GM12878 (cell line): ENCODE measurements at regions not wholly inside any gene's neighbourhood (a gene's known extent, or its start where the extent isn't known, plus 50 kb on each side); places are given as distances from the start of the nearest gene placed in this dataset.

ENCODE experiments used
- ATAC-seq: fragments of 200-7000 bp; cut with Tn5 transposase; 3 replicates; pipeline ENCODE4 v1.9.1; 2020; ENCODE audit warnings: mild to moderate bottlenecking, moderate library complexity
- BruUV-seq: library from RNA; stranded (reverse); fragments of 400-500 nt; replicated peaks from 2 replicates; lab custom pipeline; 2021; lab: Mats Ljungman, UMichigan
- CTCF ChIA-PET: fragments of 300-600 bp; sonication (Branson Sonifier 250); formaldehyde crosslinking; extraction: SDS; loops from one replicate; lab custom pipeline; 2021; ENCODE audit warnings: inconsistent platforms; lab: Yijun Ruan, JAX
- POLR2A ChIA-PET: fragments of 350-600 bp; formaldehyde crosslinking; extraction: SDS; loops from one replicate; lab custom pipeline; 2021; ENCODE audit warnings: inconsistent platforms; lab: Charles Lee
- RAD21 ChIA-PET: fragments of 300-600 bp; sonication (Branson Sonifier 250); formaldehyde crosslinking; loops from one replicate; lab custom pipeline; 2023; ENCODE audit warnings: antibody characterized with exemption; ENCODE audit not compliant: unreplicated experiment; lab: Charles Lee
- SMC1A ChIA-PET: fragments of 300-600 bp; sonication (Branson Sonifier 250); formaldehyde crosslinking; loops from one replicate; lab custom pipeline; 2023; ENCODE audit not compliant: unreplicated experiment, uncharacterized antibody; lab: Charles Lee
- DNase-seq: peaks from one replicate; pipeline ENCODE4 v3.0.0-alpha.2; 2011; ENCODE audit warnings: low read depth, low spot score
- FAIRE-seq: peaks from 3 replicates; lab custom pipeline; 2011; peaks lifted over from hg19 to GRCh38; lab: Jason Lieb, UNC
- H2AFZ ChIP-seq: 2 replicates; pipeline ENCODE4 v1.6.0; 2011; ENCODE audit warnings: low read depth, low read length, control low read depth; ENCODE audit not compliant: control insufficient read depth
- H3K27ac ChIP-seq: 2 replicates; pipeline ENCODE4 v1.5.1; 2011; ENCODE audit warnings: control low read depth; ENCODE audit not compliant: control insufficient read depth, insufficient read depth
- H3K27me3 ChIP-seq, 2 experiments: replicated peaks in 1 of 2; 2 replicates each; pipeline versions ENCODE4 v1.6.0 to v1.6.1; 2011; ENCODE audit warnings: low read length in 1 of 2; ENCODE audit not compliant: control insufficient read depth in 2 of 2, insufficient read depth in 2 of 2
- H3K36me3 ChIP-seq, 2 experiments: 2 replicates each; pipeline ENCODE4 v1.5.1; 2011; ENCODE audit warnings: low read length in 1 of 2; ENCODE audit not compliant: control insufficient read depth in 2 of 2, insufficient read depth in 2 of 2
- H3K4me1 ChIP-seq: 2 replicates; pipeline ENCODE4 v1.6.1; 2011; ENCODE audit warnings: mild to moderate bottlenecking, low read length, moderate library complexity, mixed read lengths; ENCODE audit not compliant: control insufficient read depth, insufficient read depth
- H3K4me2 ChIP-seq: 2 replicates; pipeline ENCODE4 v1.6.0; 2011; ENCODE audit warnings: control low read depth; ENCODE audit not compliant: control insufficient read depth, insufficient read depth
- H3K4me3 ChIP-seq: fragments of 200-600 bp; sonication (generic); 2 replicates; pipeline ENCODE4 v1.5.1; 2016
- H3K79me2 ChIP-seq: 2 replicates; pipeline ENCODE4 v1.6.0; 2011; ENCODE audit warnings: low read length; ENCODE audit not compliant: control insufficient read depth, insufficient read depth
- H3K9ac ChIP-seq: 2 replicates; pipeline ENCODE4 v1.8.0; 2011; ENCODE audit warnings: low read length, control low read depth, mixed read lengths; ENCODE audit not compliant: control insufficient read depth, insufficient read depth
- H3K9me3 ChIP-seq: replicated peaks from 3 replicates; pipeline ENCODE4 v1.5.1; 2011; ENCODE audit warnings: mild to moderate bottlenecking, low read length; ENCODE audit not compliant: control insufficient read depth, insufficient read depth
- H4K20me1 ChIP-seq: 2 replicates; pipeline ENCODE4 v1.6.0; 2011; ENCODE audit not compliant: control insufficient read depth, insufficient read depth
- ASH2L ChIP-seq: fragments of 300-600, 200-600 bp; sonication (generic); IDR thresholded peaks from 2 replicates; pipeline ENCODE4 v1.6.1; 2017; ENCODE audit warnings: low read depth, mild to moderate bottlenecking, borderline replicate concordance
- ATF3 ChIP-seq: IDR thresholded peaks from 2 replicates; pipeline ENCODE4 v1.6.1; 2011; ENCODE audit warnings: low read depth, mild to moderate bottlenecking, low read length, moderate library complexity, borderline replicate concordance; ENCODE audit errors: extremely low read depth
- FOS ChIP-seq: IDR thresholded peaks from 3 replicates; pipeline ENCODE4 v1.6.1; 2011; ENCODE audit warnings: borderline replicate concordance; ENCODE audit not compliant: insufficient read length; ENCODE audit errors: extremely low read depth
- GABPA ChIP-seq: IDR thresholded peaks from 2 replicates; pipeline ENCODE4 v1.6.1; 2014; ENCODE audit warnings: antibody characterized with exemption, low read depth, mild to moderate bottlenecking, inconsistent platforms
- HDAC6 ChIP-seq: fragments of 200-600 bp; sonication (generic); IDR thresholded peaks from one replicate; pipeline ENCODE4 v1.8.0; 2017; ENCODE audit warnings: antibody characterized with exemption; ENCODE audit not compliant: unreplicated experiment
- IRF3 ChIP-seq: fragments of 450-650 bp; IDR thresholded peaks from 2 replicates; pipeline ENCODE4 v1.6.1; 2014; ENCODE audit warnings: mild to moderate bottlenecking
- JUNB ChIP-seq: IDR thresholded peaks from 2 replicates; pipeline ENCODE4 v1.6.1; 2016; ENCODE audit warnings: antibody characterized with exemption, mild to moderate bottlenecking
- MTA3 ChIP-seq: IDR thresholded peaks from 2 replicates; pipeline ENCODE4 v1.6.1; 2012; ENCODE audit warnings: low read length, inconsistent platforms, borderline replicate concordance
- NR2C1 ChIP-seq: fragments of 450-650 bp; IDR thresholded peaks from 2 replicates; pipeline ENCODE4 v1.6.1; 2017; ENCODE audit warnings: antibody characterized with exemption, mild to moderate bottlenecking, moderate library complexity
- PAX8 ChIP-seq: fragments of 450-650 bp; IDR thresholded peaks from 2 replicates; pipeline ENCODE4 v1.6.1; 2017; ENCODE audit warnings: mild to moderate bottlenecking, moderate library complexity
- PBX3 ChIP-seq: IDR thresholded peaks from 2 replicates; pipeline ENCODE4 v1.6.1; 2011; ENCODE audit warnings: mild to moderate bottlenecking, low read depth, low read length, moderate library complexity; ENCODE audit not compliant: insufficient replicate concordance
- RELA ChIP-seq: fragments of 450-650 bp; IDR thresholded peaks from 2 replicates; pipeline ENCODE4 v1.8.0; 2014; ENCODE audit warnings: borderline replicate concordance; ENCODE audit not compliant: partially characterized antibody
- SKIL ChIP-seq: fragments of 450-650 bp; IDR thresholded peaks from 2 replicates; pipeline ENCODE4 v1.6.1; 2017; ENCODE audit warnings: mild to moderate bottlenecking, low read depth, inconsistent platforms; ENCODE audit not compliant: poor library complexity, severe bottlenecking
- SP1 ChIP-seq: IDR thresholded peaks from one replicate; pipeline ENCODE4 v1.6.1; 2011; ENCODE audit warnings: low read depth, low read length
- ZBED1 ChIP-seq: IDR thresholded peaks from 2 replicates; pipeline ENCODE4 v1.6.1; 2016; ENCODE audit warnings: borderline replicate concordance
- WGBS: methylation state at CpG from one replicate; pipeline ENCODE4 v1.1.6; 2016; ENCODE audit warnings: low lambda C conversion rate; ENCODE audit not compliant: insufficient replicate concordance, insufficient coverage; ENCODE audit errors: missing lambda C conversion rate; 5-methylcytosine and 5-hydroxymethylcytosine counted together
- in situ Hi-C: fragments of 300-500 bp; cut with MboI; formaldehyde crosslinking; loops from 9 replicates; pipeline ENCODE4 v1.14.3; 2018; ENCODE audit warnings: mixed read lengths
- intact Hi-C: fragments of 100-400 bp; cut with micrococcal nuclease; formaldehyde crosslinking; loops from one replicate; pipeline ENCODE4 v1.14.2; 2022; ENCODE audit not compliant: unreplicated experiment

DNA sequence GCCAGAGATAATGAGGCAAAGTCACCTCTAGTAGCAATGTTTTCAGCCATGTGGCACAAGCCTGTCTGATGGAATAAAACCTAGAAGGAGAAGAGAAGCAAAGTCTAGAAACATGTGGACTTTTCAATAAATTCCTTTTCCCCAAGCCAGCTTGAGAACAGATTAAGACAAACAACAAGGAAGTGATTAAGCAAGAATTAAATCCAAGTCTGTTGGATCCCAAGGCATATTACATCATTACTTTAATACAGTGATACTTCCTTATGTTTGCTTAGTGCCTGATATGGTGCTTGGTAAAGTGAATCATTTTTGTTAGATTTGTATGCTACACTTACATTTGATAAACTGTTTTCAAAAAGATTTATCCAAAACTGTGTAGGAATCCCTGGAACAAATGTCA lies 260.3 kb upstream of the FAM83B start (continued):
- TF ChIP-seq MTA3 (no peak), FOS (no peak), NR2C1 (no peak), ATF3 (no peak), JUNB (no peak)

- H3K4me2 ChIP-seq = no peak overlapping the region
- H3K4me3 ChIP-seq = no peak overlapping the region
- CTCF ChIA-PET = interaction anchor here (1.1 to 1.5 kb wide), 2 partner anchors 11 to 12 kb away, joined by 3 read pairs; no protein-coding TSS in a partner anchor
- TF ChIP-seq SKIL (no peak), HDAC6 (no peak), RELA (no peak), SP1 (no peak), GABPA (no peak), ZBED1 (no peak), ASH2L (no peak), PBX3 (no peak), PAX8 (no peak), IRF3 (no peak)
- TF ChIP-seq, all 136 proteins: peak for 0
- RAD21 ChIA-PET = no interaction called here
- H3K9ac ChIP-seq = no peak overlapping the region
- FAIRE-seq = no peak
- intact Hi-C loops = no loop called here
- H3K27me3 ChIP-seq = no peaks in the 10 kb centered on the region
- SMC1A ChIA-PET = interaction anchor here (1.1 kb wide), 1 partner anchor 9 kb away, joined by 3 read pairs; no protein-coding TSS in a partner anchor
- no peaks in the 10 kb centered on the region for H3K9me3 ChIP-seq
- no peak overlapping the region for H2AFZ ChIP-seq
- H3K27ac ChIP-seq = no peak overlapping the region
- ATAC-seq = no peak
- no peaks in the 10 kb centered on the region for H3K79me2 ChIP-seq
- WGBS = 1% methylated on average over 3 of the region's 3 CpGs
- POLR2A ChIA-PET = no interaction called here
- no peaks in the 10 kb centered on the region for H3K4me1 ChIP-seq
- BruUV-seq = no TSS peak
- no peak for DNase-seq
- H4K20me1 ChIP-seq = no peaks in the 10 kb centered on the region
- no peaks in the 10 kb centered on the region for H3K36me3 ChIP-seq
- in situ Hi-C loops = no loop called here
Measured at GRCh38 chr6:54587277-54587676, 259.3 kb upstream of the FAM83B start.
